PFSK-1 (cell line): ENCODE measurements at regions not wholly inside any gene's neighbourhood (a gene's known extent, or its start where the extent isn't known, plus 50 kb on each side); places are given as distances from the start of the nearest gene placed in this dataset.

ENCODE experiments used
- FOXP2 ChIP-seq: optimal IDR thresholded peaks from 2 replicates; pipeline ENCODE3; 2011; ENCODE audit warnings: borderline replicate concordance, control low read depth, inconsistent platforms; ENCODE audit not compliant: insufficient read depth; ENCODE audit errors: extremely low read length, extremely low read depth
- POLR2AphosphoS5 ChIP-seq: IDR thresholded peaks from 2 replicates; pipeline ENCODE4 v1.6.1; 2012; ENCODE audit warnings: low read depth, mild to moderate bottlenecking, control low read depth, low read length, moderate library complexity
- REST ChIP-seq, 2 experiments: IDR thresholded peaks; 2 replicates each; pipeline versions ENCODE4 v1.6.1 to v1.8.0; 2011 to 2012; ENCODE audit warnings: low read depth in 2 of 2, low read length in 2 of 2, control low read depth in 1 of 2, inconsistent platforms in 1 of 2, mild to moderate bottlenecking in 1 of 2, moderate library complexity in 1 of 2; ENCODE audit not compliant: insufficient read depth in 1 of 2
- SIN3A ChIP-seq: IDR thresholded peaks from 2 replicates; pipeline ENCODE4 v1.6.1; 2012; ENCODE audit warnings: mild to moderate bottlenecking, low read length, moderate library complexity, borderline replicate concordance; ENCODE audit not compliant: insufficient read depth
- TAF1 ChIP-seq: IDR thresholded peaks from 2 replicates; pipeline ENCODE4 v1.6.1; 2012; ENCODE audit warnings: low read length, control low read depth, borderline replicate concordance; ENCODE audit not compliant: insufficient read depth

DNA sequence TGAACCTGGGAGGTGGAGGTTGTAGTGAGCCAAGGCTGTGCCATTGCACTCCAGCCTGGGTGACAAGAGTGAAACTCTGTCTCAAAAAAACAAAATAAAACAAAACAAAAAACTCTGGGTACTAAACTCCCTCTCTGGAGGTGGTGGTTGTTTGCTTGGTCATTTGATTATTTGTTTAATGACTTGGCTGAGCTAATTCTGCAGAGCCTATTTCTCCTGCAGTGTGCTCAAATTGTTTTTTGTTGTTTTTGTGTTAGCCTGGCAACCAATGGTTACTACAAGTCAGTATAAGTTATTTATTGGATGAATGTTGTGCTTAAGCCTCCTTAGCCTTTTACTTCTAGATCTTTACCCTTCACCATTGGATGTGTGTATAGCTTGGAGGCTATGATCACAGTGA is 387.5 kb downstream of the ADCYAP1 start:
- TF ChIP-seq POLR2AphosphoS5 (no peak), REST (IDR thresholded peaks at IDR 0.05; ENCODE audit: insufficient read depth in 1 of 2, low read depth in 2 of 2, low read length in 2 of 2) (no peak), TAF1 (no peak), SIN3A (no peak), FOXP2 (no peak)

GRCh38 chr18:1294229-1294628 is 389.6 kb downstream of the ADCYAP1 start:
- TF ChIP-seq REST (IDR thresholded peaks at IDR 0.05; ENCODE audit: insufficient read depth in 1 of 2, low read depth in 2 of 2, low read length in 2 of 2) = no peak
- no peak for TF ChIP-seq TAF1
- TF ChIP-seq FOXP2 = no peak
- no peak for TF ChIP-seq POLR2AphosphoS5
- TF ChIP-seq SIN3A = no peak

DNA sequence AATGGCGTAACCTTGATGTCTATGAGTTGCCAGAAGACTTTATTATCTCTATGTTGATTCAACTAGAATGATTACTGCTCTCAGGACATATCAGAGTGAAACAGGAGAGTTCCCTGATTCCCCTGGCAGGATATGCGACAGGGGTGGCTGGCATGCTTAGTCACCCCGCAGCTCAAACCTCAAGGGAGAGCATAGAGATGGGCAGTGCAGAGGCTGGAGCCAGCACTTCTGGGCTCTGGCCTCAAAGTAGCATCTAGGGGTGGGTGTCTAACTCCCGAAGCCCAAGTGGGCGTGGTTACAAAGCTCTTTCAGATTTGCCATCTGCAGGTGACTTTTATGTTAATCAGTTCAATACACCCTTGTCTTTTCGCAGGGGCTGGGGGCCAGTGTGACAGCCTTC is 391.6 kb downstream of the ADCYAP1 start:
- TF ChIP-seq POLR2AphosphoS5 (no peak), TAF1 (no peak), FOXP2 (no peak), REST (IDR thresholded peaks at IDR 0.05; ENCODE audit: insufficient read depth in 1 of 2, low read depth in 2 of 2, low read length in 2 of 2) (no peak), SIN3A (no peak)

DNA sequence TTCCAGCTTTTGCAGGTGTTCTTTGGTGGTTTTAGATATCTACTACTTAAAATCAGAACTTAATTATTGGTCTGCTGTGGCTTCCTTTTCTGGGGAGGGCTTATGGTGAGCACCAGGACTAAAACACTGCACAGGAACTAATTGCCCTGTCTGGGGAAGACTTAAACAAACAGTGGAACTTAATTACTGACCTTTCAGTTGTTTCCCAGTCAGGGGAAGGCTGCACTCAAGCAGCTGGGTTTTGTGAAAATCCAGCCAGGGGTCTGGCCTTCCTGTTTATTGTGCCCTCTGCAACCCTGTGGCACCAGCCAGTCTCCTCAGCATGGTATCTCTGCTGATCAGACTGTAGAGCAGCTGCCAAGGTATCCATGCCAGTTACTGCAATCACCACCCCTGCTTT is 398.2 kb downstream of the ADCYAP1 start:
- TF ChIP-seq REST (IDR thresholded peaks at IDR 0.05; ENCODE audit: insufficient read depth in 1 of 2, low read depth in 2 of 2, low read length in 2 of 2) = no peak

DNA sequence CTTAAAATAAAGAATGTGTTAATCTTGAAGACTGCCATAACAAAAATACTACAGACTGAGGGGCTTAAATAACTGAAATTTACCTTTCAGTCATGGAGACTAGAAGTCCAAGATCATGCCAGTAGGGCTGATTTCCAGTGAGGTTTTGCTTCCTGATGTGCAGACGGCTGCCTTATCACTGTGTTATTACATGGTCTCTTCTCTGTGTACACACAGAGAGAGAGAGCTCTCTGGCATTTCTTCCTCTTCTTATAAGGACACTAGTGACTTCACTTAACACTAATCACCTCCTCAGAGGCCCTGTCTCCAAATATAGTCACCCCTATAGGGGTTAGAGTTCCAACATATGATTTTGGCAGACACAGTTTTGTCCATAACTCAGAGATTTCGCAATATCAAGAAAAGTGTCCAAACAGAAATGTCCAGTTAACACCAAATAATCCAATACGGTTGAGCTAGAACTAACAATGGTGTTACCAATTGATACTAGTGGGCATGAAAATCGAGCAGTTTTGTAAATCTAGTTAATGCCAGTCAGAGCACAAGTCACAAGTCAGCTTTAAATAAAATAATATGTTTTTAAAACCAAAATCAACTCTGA is 399.8 kb downstream of the ADCYAP1 start:
- TF ChIP-seq POLR2AphosphoS5 (no peak), REST (IDR thresholded peaks at IDR 0.05; ENCODE audit: insufficient read depth in 1 of 2, low read depth in 2 of 2, low read length in 2 of 2) (no peak), TAF1 (no peak), SIN3A (no peak), FOXP2 (no peak)
